ENCODE measurements at regions not wholly inside any gene's neighbourhood (a gene's known extent, or its start where the extent isn't known, plus 50 kb on each side); places are given as distances from the start of the nearest gene placed in this dataset.
"Not testable (repeated sequence)": the region's sequence is repeated elsewhere in the genome, so short reads cannot be mapped to it uniquely, and the experiment has no call there.

- DNase-seq (ENCODE audit: low read depth, low spot score): no peak
- in situ Hi-C loops (cut with HindIII; ENCODE audit: low sequenced_read_pairs): no loop called here
- H3K4me3 ChIP-seq (ENCODE audit: low read depth, low read length): no peak overlapping the region
- TF ChIP-seq, protein P1, sequence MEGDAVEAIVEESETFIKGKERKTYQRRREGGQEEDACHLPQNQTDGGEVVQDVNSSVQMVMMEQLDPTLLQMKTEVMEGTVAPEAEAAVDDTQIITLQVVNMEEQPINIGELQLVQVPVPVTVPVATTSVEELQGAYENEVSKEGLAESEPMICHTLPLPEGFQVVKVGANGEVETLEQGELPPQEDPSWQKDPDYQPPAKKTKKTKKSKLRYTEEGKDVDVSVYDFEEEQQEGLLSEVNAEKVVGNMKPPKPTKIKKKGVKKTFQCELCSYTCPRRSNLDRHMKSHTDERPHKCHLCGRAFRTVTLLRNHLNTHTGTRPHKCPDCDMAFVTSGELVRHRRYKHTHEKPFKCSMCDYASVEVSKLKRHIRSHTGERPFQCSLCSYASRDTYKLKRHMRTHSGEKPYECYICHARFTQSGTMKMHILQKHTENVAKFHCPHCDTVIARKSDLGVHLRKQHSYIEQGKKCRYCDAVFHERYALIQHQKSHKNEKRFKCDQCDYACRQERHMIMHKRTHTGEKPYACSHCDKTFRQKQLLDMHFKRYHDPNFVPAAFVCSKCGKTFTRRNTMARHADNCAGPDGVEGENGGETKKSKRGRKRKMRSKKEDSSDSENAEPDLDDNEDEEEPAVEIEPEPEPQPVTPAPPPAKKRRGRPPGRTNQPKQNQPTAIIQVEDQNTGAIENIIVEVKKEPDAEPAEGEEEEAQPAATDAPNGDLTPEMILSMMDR (IDR thresholded peaks at IDR 0.05; ENCODE audit: low read depth, low read length): no peak
Measured at GRCh38 chr3:157590273-157590672, 87.1 kb upstream of the VEPH1 start.

DNA sequence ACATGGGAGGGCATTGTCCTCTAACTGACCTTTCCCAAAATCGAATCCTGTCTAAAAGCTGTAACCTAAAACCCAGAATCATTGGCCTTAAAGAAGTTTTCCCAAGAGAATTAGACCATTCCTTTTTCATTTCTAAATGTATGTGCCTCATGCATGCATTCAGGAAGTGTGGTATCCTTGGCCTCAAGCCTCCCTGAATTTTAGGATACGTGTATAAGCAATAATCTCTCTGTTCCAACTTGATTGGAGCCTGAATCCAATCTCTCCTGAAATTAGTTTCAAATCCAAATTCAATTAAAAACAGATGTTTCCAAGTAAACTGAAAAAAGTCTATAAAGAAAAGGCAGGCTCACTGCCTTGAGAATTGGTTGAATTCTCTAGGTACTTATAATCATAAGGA lies 86.0 kb upstream of the VEPH1 start:
- in situ Hi-C loops (cut with HindIII; ENCODE audit: low sequenced_read_pairs): no loop called here
- no peak overlapping the region for H3K4me3 ChIP-seq (ENCODE audit: low read depth, low read length)
- no peak for DNase-seq (ENCODE audit: low read depth, low spot score)
- TF ChIP-seq, protein P1 (IDR thresholded peaks at IDR 0.05; ENCODE audit: low read depth, low read length): no peak

DNA sequence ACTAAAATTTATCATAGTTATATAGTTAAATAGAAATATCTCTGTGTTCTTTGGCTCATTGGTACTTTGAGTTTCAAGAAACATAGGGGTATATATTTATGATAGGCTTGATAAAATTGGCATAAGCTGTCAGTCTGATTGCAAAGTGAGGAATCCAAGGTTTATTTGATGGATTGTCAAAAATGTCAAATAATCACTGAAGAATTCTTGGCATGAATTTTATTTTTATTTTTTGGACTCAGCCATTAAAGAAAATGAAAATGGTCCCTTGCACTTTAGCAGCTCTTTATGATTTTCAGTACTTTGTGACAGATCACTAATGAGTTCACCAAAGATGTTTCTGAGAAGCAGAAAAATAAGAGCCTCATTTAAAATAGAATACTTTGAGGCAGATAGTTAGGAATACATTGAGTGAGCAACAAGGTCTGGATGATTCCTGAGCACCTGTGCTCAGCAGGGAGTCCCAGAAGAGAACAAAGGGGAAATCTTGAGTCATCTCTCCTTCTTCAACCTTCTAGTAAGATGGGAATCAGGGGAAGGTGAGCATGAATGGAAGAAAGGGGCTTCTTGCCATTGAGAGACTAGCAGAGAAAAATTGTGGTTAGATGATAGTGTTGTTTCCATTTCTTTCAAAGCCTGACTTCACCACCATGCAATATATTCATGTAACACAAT lies 85.3 kb upstream of the VEPH1 start:
- no peak overlapping the region for H3K4me3 ChIP-seq (ENCODE audit: low read depth, low read length)
- no peak for DNase-seq (ENCODE audit: low read depth, low spot score)
- in situ Hi-C loops (cut with HindIII; ENCODE audit: low sequenced_read_pairs): no loop called here
- TF ChIP-seq, protein P1 (IDR thresholded peaks at IDR 0.05; ENCODE audit: low read depth, low read length): no peak

DNA sequence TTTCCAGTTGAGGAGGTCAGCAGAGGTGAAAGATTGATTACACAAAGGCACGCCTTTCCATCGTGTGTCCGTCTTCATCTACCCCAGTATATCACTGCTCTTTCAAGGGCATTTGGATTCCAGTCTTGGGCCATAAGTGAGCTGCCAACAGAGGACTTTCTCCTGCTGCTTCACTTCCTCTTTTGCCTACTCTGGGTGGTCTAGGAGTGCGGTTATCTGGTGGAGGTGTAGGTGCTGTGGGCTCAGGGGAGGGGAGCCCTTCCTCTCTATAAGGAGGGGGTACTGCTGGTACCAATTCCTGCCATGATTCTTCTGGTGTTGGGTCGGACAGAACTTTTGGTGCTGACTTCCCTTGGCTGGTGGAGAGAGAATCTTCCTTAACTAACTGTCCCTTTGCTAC lies 83.1 kb upstream of the VEPH1 start:
- in situ Hi-C loops (cut with HindIII; ENCODE audit: low sequenced_read_pairs): no loop called here
- no peak for DNase-seq (ENCODE audit: low read depth, low spot score)
- no peak overlapping the region for H3K4me3 ChIP-seq (ENCODE audit: low read depth, low read length)
- TF ChIP-seq, protein P1 (IDR thresholded peaks at IDR 0.05; ENCODE audit: low read depth, low read length): no peak

- TF ChIP-seq, protein P1 (IDR thresholded peaks at IDR 0.05; ENCODE audit: low read depth, low read length): no peak
- in situ Hi-C loops (cut with HindIII; ENCODE audit: low sequenced_read_pairs): no loop called here
- H3K4me3 ChIP-seq (ENCODE audit: low read depth, low read length): no peak overlapping the region
- no peak for DNase-seq (ENCODE audit: low read depth, low spot score)
Measured at GRCh38 chr3:157585386-157585785, 82.2 kb upstream of the VEPH1 start.

DNA sequence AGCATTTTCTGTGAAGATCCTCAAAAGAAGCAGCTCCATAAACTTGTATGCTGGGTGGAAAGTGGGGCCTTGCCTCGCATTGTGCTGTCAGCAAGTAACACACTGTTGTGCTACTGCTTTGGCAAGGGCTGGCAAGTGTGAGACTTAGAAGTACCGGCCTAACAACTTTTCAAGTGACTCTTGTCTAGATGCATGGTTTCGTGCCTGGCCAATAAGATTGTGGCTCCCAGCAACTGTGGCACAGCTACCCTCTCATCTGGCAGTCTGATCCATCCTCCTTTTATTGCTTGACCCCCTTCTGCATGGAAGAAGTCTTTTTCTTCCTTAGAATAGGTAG lies 79.4 kb upstream of the VEPH1 start:
- DNase-seq (ENCODE audit: low read depth, low spot score): no peak
- in situ Hi-C loops (cut with HindIII; ENCODE audit: low sequenced_read_pairs): no loop called here
- TF ChIP-seq, protein P1 (IDR thresholded peaks at IDR 0.05; ENCODE audit: low read depth, low read length): no peak
- no peak overlapping the region for H3K4me3 ChIP-seq (ENCODE audit: low read depth, low read length)

- H3K4me3 ChIP-seq (ENCODE audit: low read depth, low read length); in situ Hi-C loops (cut with HindIII; ENCODE audit: low sequenced_read_pairs); DNase-seq (ENCODE audit: low read depth, low spot score): not testable (repeated sequence)
Measured at GRCh38 chr3:157581956-157582636, 78.9 kb upstream of the VEPH1 start.
